ENCODE measurements at regions not wholly inside any gene's neighbourhood (a gene's known extent, or its start where the extent isn't known, plus 50 kb on each side); places are given as distances from the start of the nearest gene placed in this dataset.

- DNase-seq (ENCODE audit: low read depth) = no peak
- H3K4me3 ChIP-seq (replicated peaks; ENCODE audit: low read depth, low read length) = no peak overlapping the region
- no peak for TF ChIP-seq CTCF (IDR thresholded peaks at IDR 0.05; ENCODE audit: low read length, missing control alignments)
Measured at GRCh38 chr1:228804173-228804572, 68.9 kb downstream of the RHOU start.

GRCh38 chr1:228804640-228805413 lies 69.5 kb downstream of the RHOU start:
- no peak for TF ChIP-seq CTCF (IDR thresholded peaks at IDR 0.05; ENCODE audit: low read length, missing control alignments)
- H3K4me3 ChIP-seq (replicated peaks; ENCODE audit: low read depth, low read length) = no peak overlapping the region
- DNase-seq (ENCODE audit: low read depth) = peak; percentile 51

- no peak for TF ChIP-seq CTCF (IDR thresholded peaks at IDR 0.05; ENCODE audit: low read length, missing control alignments)
- no peak for DNase-seq (ENCODE audit: low read depth)
- no peak overlapping the region for H3K4me3 ChIP-seq (replicated peaks; ENCODE audit: low read depth, low read length)
Measured at GRCh38 chr1:228807904-228808605, 72.8 kb downstream of the RHOU start.

DNA sequence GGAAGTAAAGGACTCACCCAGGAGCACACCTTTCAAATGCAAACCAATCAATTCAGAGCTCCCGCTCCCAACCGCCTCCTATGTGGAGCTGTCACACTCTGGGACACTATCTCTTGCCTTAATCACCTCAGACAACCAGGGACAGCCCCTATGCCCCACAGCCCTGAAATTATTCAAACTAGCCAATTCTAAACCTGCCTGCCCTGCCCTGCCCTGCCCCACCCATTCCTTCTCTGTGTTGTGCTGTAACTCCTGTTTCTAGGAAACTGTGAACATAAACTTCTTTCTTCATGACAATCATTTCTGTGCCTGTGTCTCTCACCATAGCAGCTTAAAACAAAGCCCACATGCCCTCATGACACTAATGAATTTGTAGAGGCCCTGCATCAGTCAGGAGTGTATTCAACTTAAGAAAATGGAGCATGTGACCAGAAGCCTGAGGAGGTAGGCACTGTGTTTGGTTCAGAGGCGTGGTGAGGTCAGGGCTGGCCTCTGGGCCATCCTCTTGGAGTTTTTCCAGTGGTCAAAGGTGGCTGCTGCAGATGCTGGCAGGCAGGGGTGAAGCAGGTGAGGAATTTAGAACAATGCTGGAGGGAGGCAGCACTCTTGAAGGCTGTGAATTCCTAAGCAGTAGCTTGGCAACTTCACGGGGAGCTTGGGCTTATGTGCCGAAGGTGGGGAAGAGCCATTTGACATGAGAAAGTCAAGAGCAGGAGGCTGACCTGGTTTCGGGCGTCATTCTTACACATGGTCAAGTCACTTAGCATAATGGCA lies 74.5 kb downstream of the RHOU start:
- no peak overlapping the region for H3K4me3 ChIP-seq (replicated peaks; ENCODE audit: low read depth, low read length)
- DNase-seq (ENCODE audit: low read depth) = no peak
- TF ChIP-seq CTCF (IDR thresholded peaks at IDR 0.05; ENCODE audit: low read length, missing control alignments) = no peak

DNA sequence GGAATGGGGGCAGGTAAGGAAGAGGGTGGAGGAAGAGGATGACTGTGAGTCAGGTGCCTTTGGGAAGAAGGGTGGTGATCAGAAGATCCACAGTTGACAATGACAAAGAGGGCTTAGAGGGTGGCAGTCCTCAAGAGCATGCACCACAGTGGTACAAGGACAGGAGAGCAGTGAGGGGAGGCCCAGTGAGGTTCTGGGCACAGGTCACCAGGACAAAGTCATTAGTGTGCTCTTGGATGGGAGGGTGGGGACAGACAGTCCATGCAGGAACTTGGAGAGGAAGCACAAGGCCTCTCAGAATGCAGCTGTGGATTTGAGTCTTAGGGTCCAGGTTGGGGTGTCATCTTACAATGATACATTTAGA lies 75.1 kb downstream of the RHOU start:
- DNase-seq (ENCODE audit: low read depth) = no peak
- TF ChIP-seq CTCF (IDR thresholded peaks at IDR 0.05; ENCODE audit: low read length, missing control alignments) = no peak
- H3K4me3 ChIP-seq (replicated peaks; ENCODE audit: low read depth, low read length) = no peak overlapping the region

DNA sequence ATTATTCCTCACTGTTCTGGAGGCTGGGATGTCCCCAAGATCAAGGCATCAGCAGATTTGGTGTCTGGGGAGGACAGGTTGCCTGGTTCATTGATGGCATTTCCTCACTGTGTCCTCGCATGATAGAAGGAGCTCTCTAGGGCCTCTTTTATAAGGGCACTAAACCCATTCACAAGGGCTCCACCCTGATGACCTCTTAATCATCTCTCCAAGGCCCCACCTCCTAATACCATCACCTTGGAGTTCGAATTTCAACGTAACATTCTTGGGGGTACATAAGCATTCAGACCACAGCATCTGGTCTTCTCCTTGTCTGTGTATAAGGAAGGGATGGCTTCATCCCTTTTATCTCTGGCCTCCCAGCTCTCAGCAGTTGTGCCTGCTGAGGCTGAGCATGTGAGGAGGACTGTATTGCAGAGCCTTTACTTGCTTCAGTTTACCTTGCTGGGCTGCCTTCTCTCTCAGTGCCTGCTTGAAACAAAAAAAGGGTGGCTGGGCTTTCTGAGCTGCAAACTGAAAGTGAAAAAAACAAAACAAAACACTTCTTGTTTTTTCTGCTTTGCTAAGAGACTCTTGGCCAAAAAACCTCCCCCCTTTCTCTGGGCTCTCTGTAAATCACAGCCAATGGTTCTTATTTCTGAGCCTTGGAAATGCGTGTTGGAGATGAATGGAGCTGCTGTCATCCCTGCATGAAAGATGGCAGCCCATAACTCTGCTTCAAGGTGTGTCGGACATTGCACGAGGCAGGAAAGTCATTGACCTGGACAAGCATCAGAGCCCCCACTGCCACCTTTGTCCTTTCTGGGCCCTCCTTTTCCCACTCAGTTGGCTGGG lies 75.8 kb downstream of the RHOU start:
- no peak overlapping the region for H3K4me3 ChIP-seq (replicated peaks; ENCODE audit: low read depth, low read length)
- no peak for TF ChIP-seq CTCF (IDR thresholded peaks at IDR 0.05; ENCODE audit: low read length, missing control alignments)
- no peak for DNase-seq (ENCODE audit: low read depth)
